HG02938 (cell line): ENCODE measurements at regions not wholly inside any gene's neighbourhood (a gene's known extent, or its start where the extent isn't known, plus 50 kb on each side); places are given as distances from the start of the nearest gene placed in this dataset.

Source experiments
- ATAC-seq: cut with Tn5 transposase; IDR thresholded peaks from one replicate; pipeline ENCODE4 v1.9.1; 2021; ENCODE audit warnings: mild to moderate bottlenecking, moderate library complexity; ENCODE audit not compliant: unreplicated experiment

GRCh38 chr5:74021126-74021525, 395.1 kb downstream of the ARHGEF28 start:
- no peak for ATAC-seq

GRCh38 chr5:74020503-74020902, 394.5 kb downstream of the ARHGEF28 start:
- no peak for ATAC-seq

- no peak for ATAC-seq
Observed at GRCh38 chr5:74019923-74020322, 393.9 kb downstream of the ARHGEF28 start.

GRCh38 chr5:74017786-74018211, 391.8 kb downstream of the ARHGEF28 start:
- no peak for ATAC-seq

- ATAC-seq: no peak
Observed at GRCh38 chr5:74017112-74017511, 391.1 kb downstream of the ARHGEF28 start.

GRCh38 chr5:74016373-74016772, 390.4 kb downstream of the ARHGEF28 start:
- no peak for ATAC-seq

DNA sequence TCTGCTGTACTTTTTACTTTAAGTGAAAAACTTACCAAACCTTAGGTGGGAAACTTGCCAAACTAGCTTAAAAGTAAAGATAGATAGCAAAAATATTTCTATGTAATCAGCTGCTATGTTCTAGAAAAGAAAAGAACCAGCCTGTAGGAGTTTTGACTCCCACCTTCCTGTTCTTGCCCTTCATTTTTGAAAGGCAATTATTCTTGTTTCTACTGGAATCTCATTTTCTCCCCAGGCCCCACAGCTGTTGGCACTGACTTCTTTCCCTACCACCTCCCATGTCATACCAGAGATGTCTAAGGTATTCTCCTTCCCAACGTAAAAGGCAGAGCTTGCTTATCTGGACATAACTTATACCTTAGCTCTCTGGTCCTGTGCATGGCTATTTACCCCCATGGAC, 389.7 kb downstream of the ARHGEF28 start:
- no peak for ATAC-seq

DNA sequence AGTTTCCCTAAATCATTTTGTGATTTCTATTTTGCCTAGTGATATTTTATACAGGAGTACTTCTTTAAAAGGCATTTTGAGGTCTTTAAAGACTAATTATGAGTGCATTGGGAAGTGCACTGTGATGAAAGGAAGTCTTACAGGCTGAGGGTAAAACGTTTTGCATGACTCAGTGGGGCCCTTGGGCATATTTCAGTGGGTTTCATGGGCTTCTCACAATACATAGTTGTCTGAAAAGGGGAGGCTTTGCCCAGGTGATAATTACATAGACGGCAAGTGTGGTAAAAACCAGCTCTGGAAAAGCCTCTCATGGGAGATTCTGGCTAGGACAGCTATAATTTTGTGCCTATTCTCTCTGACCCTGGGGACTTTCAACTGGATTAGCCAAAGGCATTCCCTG, 387.2 kb downstream of the ARHGEF28 start:
- no peak for ATAC-seq

DNA sequence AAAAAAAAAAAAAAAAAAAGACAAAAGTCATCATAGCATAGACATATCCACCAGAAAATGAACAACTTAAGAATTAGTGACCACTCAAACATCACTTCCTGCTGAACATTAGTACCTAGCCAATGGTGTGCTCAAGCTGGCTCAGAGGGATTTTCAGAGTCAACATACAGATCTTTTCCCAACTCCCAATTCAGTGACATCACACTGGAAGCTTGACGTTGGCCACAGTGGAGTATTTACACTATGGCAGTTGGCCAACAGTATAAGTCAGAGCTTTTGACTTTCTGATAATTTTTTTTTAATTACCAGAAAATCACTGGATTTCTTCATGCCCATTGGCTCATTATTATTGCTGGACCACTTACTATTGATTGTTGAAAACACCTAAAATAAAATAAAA, 383.5 kb downstream of the ARHGEF28 start:
- no peak for ATAC-seq

- no peak for ATAC-seq
Observed at GRCh38 chr5:74007193-74007592, 381.2 kb downstream of the ARHGEF28 start.

- ATAC-seq: no peak
Observed at GRCh38 chr5:73999297-73999696, 373.3 kb downstream of the ARHGEF28 start.

DNA sequence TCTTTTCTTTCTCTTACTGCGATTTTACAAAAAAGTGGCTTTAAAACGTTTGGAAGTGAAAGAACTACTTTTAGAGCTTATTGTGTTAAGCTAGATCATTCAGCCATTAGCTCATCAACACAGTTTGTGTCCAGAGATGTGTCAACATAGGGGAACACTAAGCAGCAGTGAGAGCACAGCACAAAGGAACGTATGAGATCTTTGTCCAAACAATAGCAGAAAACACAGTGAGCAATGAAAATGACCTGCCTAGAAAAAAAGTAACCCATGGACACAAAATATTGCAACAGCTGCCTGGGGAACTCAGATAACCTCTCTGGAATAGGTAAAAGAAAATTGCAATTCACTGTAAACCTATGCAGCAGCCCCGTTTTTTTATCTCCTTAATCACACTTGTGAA, 372.5 kb downstream of the ARHGEF28 start:
- no peak for ATAC-seq

DNA sequence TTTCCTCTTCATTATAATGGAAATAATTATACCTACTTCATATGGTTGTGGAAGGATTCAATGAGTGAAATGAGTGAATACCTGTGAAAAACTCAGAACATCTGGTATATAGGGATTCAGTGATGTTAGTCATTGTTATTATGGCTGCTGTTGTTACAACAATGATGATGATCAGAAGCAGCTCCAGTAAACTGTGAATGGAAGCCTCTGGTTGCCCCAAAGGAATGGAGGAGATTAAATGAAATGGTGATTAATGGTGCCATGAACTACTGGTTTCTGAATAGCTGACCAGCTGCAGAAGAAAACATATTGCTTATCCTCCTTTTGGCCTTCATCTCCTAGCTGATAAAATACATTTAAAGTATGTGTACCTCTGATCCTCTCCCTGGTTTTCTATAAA, 372.0 kb downstream of the ARHGEF28 start:
- ATAC-seq: no peak

DNA sequence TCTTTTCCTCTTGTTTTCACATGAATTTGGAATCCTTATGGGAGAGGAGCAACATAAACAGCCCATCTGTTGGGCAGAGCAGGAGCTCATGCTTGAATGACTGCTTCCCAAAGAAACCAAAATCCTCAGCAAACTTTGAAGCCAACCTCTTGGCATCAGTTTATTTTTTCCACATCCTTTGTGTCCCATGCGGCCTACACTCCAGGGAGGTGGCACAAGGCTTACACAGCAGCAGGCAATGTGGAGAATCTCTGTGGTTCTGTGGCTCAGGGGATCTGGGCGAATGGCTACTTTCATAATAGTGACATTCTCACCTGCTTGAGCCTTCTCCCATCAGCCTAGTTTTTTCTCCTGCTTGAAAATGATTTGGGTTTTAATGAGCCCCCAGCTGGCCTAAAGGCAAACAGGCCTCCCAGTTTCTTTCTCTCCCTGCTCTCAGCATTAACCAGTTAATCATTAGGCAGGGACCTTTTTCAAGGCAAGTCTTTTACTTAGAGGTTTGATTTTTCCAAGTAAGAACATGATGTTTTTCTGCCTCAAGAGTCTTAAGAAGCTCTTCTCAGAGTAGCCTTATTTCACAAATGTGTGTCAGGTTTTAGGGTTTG, 370.3 kb downstream of the ARHGEF28 start:
- ATAC-seq: no peak

DNA sequence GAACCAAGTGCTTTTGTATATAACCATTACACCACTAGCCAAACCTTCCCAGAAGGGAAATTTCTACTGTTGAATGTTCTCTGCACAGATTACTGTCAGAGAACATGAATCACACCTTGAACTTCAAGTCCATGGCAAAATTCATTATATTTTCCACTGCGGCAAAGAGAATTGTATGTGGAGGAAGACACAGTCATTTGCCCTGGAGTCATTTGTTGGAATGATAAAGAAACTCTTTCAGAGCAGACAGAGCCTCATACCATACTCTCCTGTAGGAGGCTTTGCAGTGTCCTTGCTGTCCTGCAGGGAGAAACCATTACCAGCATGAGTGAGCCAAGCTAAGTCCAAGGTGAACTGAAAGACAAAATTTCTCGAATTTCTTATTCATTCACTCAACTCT, 369.0 kb downstream of the ARHGEF28 start:
- ATAC-seq: no peak
